Keratinocyte (primary cell): ENCODE measurements at regions not wholly inside any gene's neighbourhood (a gene's known extent, or its start where the extent isn't known, plus 50 kb on each side); places are given as distances from the start of the nearest gene placed in this dataset.

Source experiments
- DNase-seq: peaks from one replicate; pipeline ENCODE4 v3.0.0-alpha.2; 2011; ENCODE audit warnings: low read depth, missing footprints, low spot score
- FAIRE-seq: peaks from 2 replicates; lab custom pipeline; 2011; peaks lifted over from hg19 to GRCh38; lab: Jason Lieb, UNC
- H2AFZ ChIP-seq: 2 replicates; pipeline ENCODE4 v1.6.0; 2012; ENCODE audit warnings: low read length, control low read depth, inconsistent platforms; ENCODE audit not compliant: control insufficient read depth
- H3K27ac ChIP-seq: 2 replicates; pipeline ENCODE4 v1.5.1; 2011; ENCODE audit warnings: low read length; ENCODE audit not compliant: control insufficient read depth, insufficient read depth
- H3K27me3 ChIP-seq: 3 replicates; pipeline ENCODE4 v1.6.0; 2011; ENCODE audit warnings: low read length; ENCODE audit not compliant: control insufficient read depth, insufficient read depth; ENCODE audit errors: extremely low read depth
- H3K36me3 ChIP-seq, 2 experiments: 2 replicates in 1 of 2; 3 replicates in 1 of 2; pipeline ENCODE4 v1.5.1; 2011; ENCODE audit warnings: low read length in 2 of 2, mild to moderate bottlenecking in 1 of 2; ENCODE audit not compliant: control insufficient read depth in 2 of 2, insufficient read depth in 2 of 2; ENCODE audit errors: extremely low read depth in 1 of 2
- H3K4me1 ChIP-seq: 3 replicates; pipeline ENCODE4 v1.5.1; 2011; ENCODE audit warnings: low read length; ENCODE audit not compliant: control insufficient read depth, insufficient read depth; ENCODE audit errors: extremely low read depth
- H3K4me2 ChIP-seq: 3 replicates; pipeline ENCODE4 v1.6.0; 2011; ENCODE audit warnings: low read depth, low read length; ENCODE audit not compliant: control insufficient read depth, insufficient read depth; ENCODE audit errors: extremely low read depth
- H3K4me3 ChIP-seq, 3 experiments: fragments of 200-600 bp in 1 of 3; sonication (generic) in 1 of 3; 2 replicates in 2 of 3; 3 replicates in 1 of 3; pipeline ENCODE4 v1.5.1; 2011 to 2016; ENCODE audit warnings: low read length in 3 of 3, mild to moderate bottlenecking in 3 of 3, control low read depth in 2 of 3, inconsistent platforms in 1 of 3, low read depth in 1 of 3, mixed read lengths in 1 of 3, mixed run types in 1 of 3, moderate library complexity in 1 of 3; ENCODE audit not compliant: control insufficient read depth in 2 of 3, insufficient read depth in 2 of 3; ENCODE audit errors: extremely low read depth in 1 of 3
- H3K79me2 ChIP-seq: 2 replicates; pipeline ENCODE4 v1.6.0; 2012; ENCODE audit warnings: low read length; ENCODE audit not compliant: control insufficient read depth, insufficient read depth
- H3K9ac ChIP-seq: 3 replicates; pipeline ENCODE4 v1.6.0; 2011; ENCODE audit warnings: low read length; ENCODE audit not compliant: control insufficient read depth, insufficient read depth; ENCODE audit errors: extremely low read depth
- H3K9me1 ChIP-seq: 3 replicates; pipeline ENCODE4 v1.6.0; 2011; ENCODE audit warnings: low read length; ENCODE audit not compliant: control insufficient read depth, insufficient read depth; ENCODE audit errors: extremely low read depth
- H3K9me3 ChIP-seq: 2 replicates; pipeline ENCODE4 v1.5.1; 2012; ENCODE audit warnings: low read depth, low read length; ENCODE audit not compliant: control insufficient read depth
- H4K20me1 ChIP-seq: 3 replicates; pipeline ENCODE4 v1.6.0; 2011; ENCODE audit warnings: low read length; ENCODE audit not compliant: control insufficient read depth, insufficient read depth; ENCODE audit errors: extremely low read depth
- EZH2 ChIP-seq: IDR thresholded peaks from one replicate; pipeline ENCODE4 v1.6.1; 2012; ENCODE audit warnings: inconsistent platforms, mild to moderate bottlenecking, low read length, moderate library complexity
- dilution Hi-C: fragments of 300-500 bp; cut with MboI; formaldehyde crosslinking; loops from one replicate; pipeline ENCODE4 v1.7.0; 2020; ENCODE audit warnings: low sequenced_read_pairs; ENCODE audit not compliant: extremely low pct_ligation_motif_present
- TF ChIP-seq, protein P1 (sequence below), 3 experiments: IDR thresholded peaks in 1 of 3; conservative IDR thresholded peaks in 1 of 3; optimal IDR thresholded peaks in 1 of 3; 2 replicates in 2 of 3; 3 replicates in 1 of 3; pipeline versions ENCODE3 to v1.5.1; 2011; ENCODE audit warnings: low read length in 3 of 3, mild to moderate bottlenecking in 3 of 3, moderate library complexity in 2 of 3, control low read depth in 1 of 3, inconsistent platforms in 1 of 3; ENCODE audit not compliant: insufficient read depth in 2 of 3; ENCODE audit errors: extremely low read depth in 1 of 3

DNA sequence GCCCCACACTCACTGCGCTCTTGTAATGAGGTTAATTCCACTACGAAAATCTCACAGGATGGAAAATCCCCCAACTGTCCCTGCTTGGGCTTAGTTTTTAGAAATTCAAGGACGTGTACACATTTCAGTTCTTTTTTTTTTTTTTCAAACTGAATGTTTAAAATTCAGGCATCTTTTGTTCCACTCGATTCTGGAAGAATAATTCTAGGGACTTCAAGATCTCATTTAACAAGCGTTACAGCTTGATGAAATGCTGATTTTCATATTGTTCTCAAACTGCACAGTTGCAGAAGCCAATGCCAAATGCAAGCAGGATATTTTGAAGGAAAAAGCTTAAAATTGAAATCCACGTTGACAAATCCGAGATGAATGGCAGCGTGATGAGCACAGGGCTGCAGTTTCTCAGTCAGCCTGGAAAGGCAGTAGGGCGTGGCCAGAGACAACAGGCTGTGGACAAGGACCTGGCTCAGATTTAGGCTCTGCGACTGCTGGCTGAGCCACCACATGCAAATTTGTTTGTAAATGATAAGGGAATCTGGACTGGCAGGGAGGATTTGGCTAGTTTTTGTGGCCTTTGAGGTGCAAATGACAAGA, 128.1 kb upstream of the MYCN start:
- Histone ChIP-seq H2AFZ (no peak overlapping the region), H3K4me3 (no peak overlapping the region), H3K9me3 (no peaks in the 10 kb centered on the region), H3K27me3 (no peaks in the 10 kb centered on the region), H4K20me1 (no peaks in the 10 kb centered on the region), H3K4me1 (no peaks in the 10 kb centered on the region), H3K9me1 (no peaks in the 10 kb centered on the region), H3K36me3 (no peaks in the 10 kb centered on the region), H3K9ac (no peak overlapping the region), H3K4me2 (no peak overlapping the region), H3K79me2 (no peaks in the 10 kb centered on the region), H3K27ac (no peak overlapping the region)
- TF ChIP-seq, protein P1, sequence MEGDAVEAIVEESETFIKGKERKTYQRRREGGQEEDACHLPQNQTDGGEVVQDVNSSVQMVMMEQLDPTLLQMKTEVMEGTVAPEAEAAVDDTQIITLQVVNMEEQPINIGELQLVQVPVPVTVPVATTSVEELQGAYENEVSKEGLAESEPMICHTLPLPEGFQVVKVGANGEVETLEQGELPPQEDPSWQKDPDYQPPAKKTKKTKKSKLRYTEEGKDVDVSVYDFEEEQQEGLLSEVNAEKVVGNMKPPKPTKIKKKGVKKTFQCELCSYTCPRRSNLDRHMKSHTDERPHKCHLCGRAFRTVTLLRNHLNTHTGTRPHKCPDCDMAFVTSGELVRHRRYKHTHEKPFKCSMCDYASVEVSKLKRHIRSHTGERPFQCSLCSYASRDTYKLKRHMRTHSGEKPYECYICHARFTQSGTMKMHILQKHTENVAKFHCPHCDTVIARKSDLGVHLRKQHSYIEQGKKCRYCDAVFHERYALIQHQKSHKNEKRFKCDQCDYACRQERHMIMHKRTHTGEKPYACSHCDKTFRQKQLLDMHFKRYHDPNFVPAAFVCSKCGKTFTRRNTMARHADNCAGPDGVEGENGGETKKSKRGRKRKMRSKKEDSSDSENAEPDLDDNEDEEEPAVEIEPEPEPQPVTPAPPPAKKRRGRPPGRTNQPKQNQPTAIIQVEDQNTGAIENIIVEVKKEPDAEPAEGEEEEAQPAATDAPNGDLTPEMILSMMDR (optimal IDR thresholded peaks at IDR 0.05 in 1 of 3, IDR thresholded peaks at IDR 0.05 in 1 of 3, conservative IDR thresholded peaks at IDR 0.05 in 1 of 3; ENCODE audit: extremely low read depth in 1 of 3, insufficient read depth in 2 of 3, low read length in 3 of 3) = peak in 1 of 3 experiments; percentile 4
- no peak for TF ChIP-seq EZH2
- no peak for DNase-seq
- dilution Hi-C loops = no loop called here
- no peak for FAIRE-seq

DNA sequence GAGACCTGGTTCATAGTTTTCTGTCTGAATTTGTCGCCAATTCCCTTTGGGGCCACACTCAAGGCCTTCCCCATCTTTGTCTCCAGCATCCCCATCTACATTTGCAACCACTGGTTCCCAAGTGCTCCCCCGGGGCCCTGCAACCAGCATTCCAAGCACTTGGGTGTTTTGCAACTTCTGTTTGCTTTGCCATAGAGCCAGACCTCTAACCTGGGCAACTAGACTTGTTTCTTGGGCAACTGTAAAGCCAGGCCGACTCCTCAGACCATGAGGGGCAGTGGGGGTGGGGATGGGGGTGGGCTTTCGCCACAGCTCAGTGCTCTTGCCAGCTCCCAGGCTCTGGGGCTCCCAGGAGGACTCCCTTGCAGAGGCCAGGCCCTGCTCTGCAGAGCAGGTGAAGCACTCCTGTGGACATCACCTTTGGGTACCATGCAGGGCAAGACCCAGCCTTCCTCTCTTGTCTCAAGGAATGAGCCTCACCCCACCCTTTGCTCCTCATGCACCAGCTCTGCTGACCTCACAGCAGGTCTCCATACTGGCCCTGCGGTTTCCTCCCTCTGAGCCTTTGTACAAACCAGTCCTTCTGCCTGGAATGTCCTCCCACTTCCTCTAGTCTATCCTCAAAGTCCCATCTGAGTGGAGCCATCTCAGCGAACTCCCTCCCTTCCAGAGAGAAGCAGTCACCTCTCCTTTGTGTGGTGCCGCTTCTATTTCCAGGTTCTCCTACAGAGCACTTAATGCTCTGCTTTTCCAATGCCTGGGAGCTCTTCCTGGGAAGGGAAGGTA, 126.7 kb upstream of the MYCN start:
- Histone ChIP-seq H3K36me3 (no peaks in the 10 kb centered on the region), H3K27me3 (no peaks in the 10 kb centered on the region), H4K20me1 (no peaks in the 10 kb centered on the region), H3K9me1 (no peaks in the 10 kb centered on the region), H3K4me3 (no peak overlapping the region), H2AFZ (no peak overlapping the region), H3K9ac (no peak overlapping the region), H3K4me2 (no peak overlapping the region), H3K27ac (no peak overlapping the region), H3K4me1 (no peaks in the 10 kb centered on the region), H3K79me2 (no peaks in the 10 kb centered on the region), H3K9me3 (no peaks in the 10 kb centered on the region)
- dilution Hi-C loops = no loop called here
- FAIRE-seq = no peak
- no peak for DNase-seq
- TF ChIP-seq, protein P1 (optimal IDR thresholded peaks at IDR 0.05 in 1 of 3, IDR thresholded peaks at IDR 0.05 in 1 of 3, conservative IDR thresholded peaks at IDR 0.05 in 1 of 3; ENCODE audit: extremely low read depth in 1 of 3, insufficient read depth in 2 of 3, low read length in 3 of 3) = no peak
- TF ChIP-seq EZH2 = no peak
